ENCODE measurements at regions not wholly inside any gene's neighbourhood (a gene's known extent, or its start where the extent isn't known, plus 50 kb on each side); places are given as distances from the start of the nearest gene placed in this dataset.

DNA sequence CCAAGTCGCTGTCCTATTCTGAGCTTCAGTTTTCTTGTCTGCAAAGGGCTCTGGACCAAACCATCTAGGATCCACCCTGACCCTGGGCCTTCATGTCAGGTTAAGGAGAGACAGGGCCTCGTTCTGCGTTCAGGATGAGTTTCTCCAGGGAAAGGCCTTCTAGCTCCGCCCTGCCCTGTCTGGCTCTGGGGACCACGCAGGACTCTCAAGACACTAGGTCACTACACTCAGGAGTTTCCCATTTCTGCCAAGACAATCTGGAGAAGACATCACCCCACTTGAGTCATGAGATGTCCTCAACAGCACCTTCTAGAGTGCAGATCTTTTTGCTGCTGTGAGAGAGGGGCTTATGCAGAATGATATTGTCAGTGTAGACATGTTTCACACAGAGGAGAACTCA lies 53.2 kb upstream of the KCNMB1 start:
- TF ChIP-seq, protein P1, sequence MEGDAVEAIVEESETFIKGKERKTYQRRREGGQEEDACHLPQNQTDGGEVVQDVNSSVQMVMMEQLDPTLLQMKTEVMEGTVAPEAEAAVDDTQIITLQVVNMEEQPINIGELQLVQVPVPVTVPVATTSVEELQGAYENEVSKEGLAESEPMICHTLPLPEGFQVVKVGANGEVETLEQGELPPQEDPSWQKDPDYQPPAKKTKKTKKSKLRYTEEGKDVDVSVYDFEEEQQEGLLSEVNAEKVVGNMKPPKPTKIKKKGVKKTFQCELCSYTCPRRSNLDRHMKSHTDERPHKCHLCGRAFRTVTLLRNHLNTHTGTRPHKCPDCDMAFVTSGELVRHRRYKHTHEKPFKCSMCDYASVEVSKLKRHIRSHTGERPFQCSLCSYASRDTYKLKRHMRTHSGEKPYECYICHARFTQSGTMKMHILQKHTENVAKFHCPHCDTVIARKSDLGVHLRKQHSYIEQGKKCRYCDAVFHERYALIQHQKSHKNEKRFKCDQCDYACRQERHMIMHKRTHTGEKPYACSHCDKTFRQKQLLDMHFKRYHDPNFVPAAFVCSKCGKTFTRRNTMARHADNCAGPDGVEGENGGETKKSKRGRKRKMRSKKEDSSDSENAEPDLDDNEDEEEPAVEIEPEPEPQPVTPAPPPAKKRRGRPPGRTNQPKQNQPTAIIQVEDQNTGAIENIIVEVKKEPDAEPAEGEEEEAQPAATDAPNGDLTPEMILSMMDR (conservative IDR thresholded peaks at IDR 0.05), result no peak
- TF ChIP-seq ZFX (IDR thresholded peaks at IDR 0.05), result no peak

Data from C4-2B (cell line).